GM23338 (cell line): ENCODE measurements at regions not wholly inside any gene's neighbourhood (a gene's known extent, or its start where the extent isn't known, plus 50 kb on each side); places are given as distances from the start of the nearest gene placed in this dataset.

Experiments used
- EZH2 ChIP-seq: fragments of 200-600 bp; sonication (generic); IDR thresholded peaks from one replicate; pipeline ENCODE4 v1.8.0; 2017; ENCODE audit warnings: antibody characterized with exemption, mild to moderate bottlenecking, low read depth; ENCODE audit not compliant: unreplicated experiment
- TF ChIP-seq, protein P1 (sequence below), 2 experiments: fragments of 200-600 bp in 1 of 2; sonication (generic) in 1 of 2; conservative IDR thresholded peaks; 2 replicates each; pipeline versions ENCODE4 v1.5.1 to v1.6.1; 2016 to 2017; ENCODE audit warnings: antibody characterized with exemption in 2 of 2, low read depth in 2 of 2, mild to moderate bottlenecking in 2 of 2, moderate library complexity in 1 of 2

- TF ChIP-seq, protein P1, sequence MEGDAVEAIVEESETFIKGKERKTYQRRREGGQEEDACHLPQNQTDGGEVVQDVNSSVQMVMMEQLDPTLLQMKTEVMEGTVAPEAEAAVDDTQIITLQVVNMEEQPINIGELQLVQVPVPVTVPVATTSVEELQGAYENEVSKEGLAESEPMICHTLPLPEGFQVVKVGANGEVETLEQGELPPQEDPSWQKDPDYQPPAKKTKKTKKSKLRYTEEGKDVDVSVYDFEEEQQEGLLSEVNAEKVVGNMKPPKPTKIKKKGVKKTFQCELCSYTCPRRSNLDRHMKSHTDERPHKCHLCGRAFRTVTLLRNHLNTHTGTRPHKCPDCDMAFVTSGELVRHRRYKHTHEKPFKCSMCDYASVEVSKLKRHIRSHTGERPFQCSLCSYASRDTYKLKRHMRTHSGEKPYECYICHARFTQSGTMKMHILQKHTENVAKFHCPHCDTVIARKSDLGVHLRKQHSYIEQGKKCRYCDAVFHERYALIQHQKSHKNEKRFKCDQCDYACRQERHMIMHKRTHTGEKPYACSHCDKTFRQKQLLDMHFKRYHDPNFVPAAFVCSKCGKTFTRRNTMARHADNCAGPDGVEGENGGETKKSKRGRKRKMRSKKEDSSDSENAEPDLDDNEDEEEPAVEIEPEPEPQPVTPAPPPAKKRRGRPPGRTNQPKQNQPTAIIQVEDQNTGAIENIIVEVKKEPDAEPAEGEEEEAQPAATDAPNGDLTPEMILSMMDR (conservative IDR thresholded peaks at IDR 0.05; ENCODE audit: low read depth in 2 of 2): no peak
- no peak for TF ChIP-seq EZH2
Observed at GRCh38 chr4:38195486-38195885, 235.3 kb downstream of the PTTG2 start.
